MCF 10A (cell line): ENCODE measurements at regions not wholly inside any gene's neighbourhood (a gene's known extent, or its start where the extent isn't known, plus 50 kb on each side); places are given as distances from the start of the nearest gene placed in this dataset.

Experiments
- BruUV-seq: library from RNA; stranded (reverse); fragments of 400-500 nt; replicated peaks from 2 replicates; lab custom pipeline; 2021; lab: Mats Ljungman, UMichigan
- CTCF ChIA-PET: fragments of 300-600 bp; sonication (Branson Sonifier 250); formaldehyde crosslinking; extraction: SDS; loops from one replicate; lab custom pipeline; 2021; ENCODE audit warnings: antibody characterized with exemption, inconsistent platforms; lab: Yijun Ruan, JAX
- POLR2A ChIA-PET: fragments of 300-600, 350-650 bp; sonication (Branson Sonifier 250); formaldehyde crosslinking; extraction: SDS; loops from one replicate; lab custom pipeline; 2020; ENCODE audit warnings: antibody characterized with exemption, inconsistent platforms; lab: Yijun Ruan, JAX
- DNase-seq: peaks from one replicate; pipeline ENCODE4 v3.0.0-alpha.2; 2018; ENCODE audit not compliant: unreplicated experiment
- H3K27ac Mint-ChIP-seq: one replicate; pipeline ENCODE4 v1.8.0; 2022; ENCODE audit warnings: mild to moderate bottlenecking, low read depth, mixed read lengths; ENCODE audit not compliant: unreplicated experiment
- H3K27me3 Mint-ChIP-seq: one replicate; pipeline ENCODE4 v1.8.0; 2022; ENCODE audit warnings: mixed read lengths; ENCODE audit not compliant: insufficient read depth, unreplicated experiment
- H3K36me3 Mint-ChIP-seq: one replicate; pipeline ENCODE4 v1.8.0; 2022; ENCODE audit warnings: mild to moderate bottlenecking, moderate library complexity, mixed read lengths; ENCODE audit not compliant: insufficient read depth, unreplicated experiment
- H3K4me1 Mint-ChIP-seq: one replicate; pipeline ENCODE4 v1.8.0; 2022; ENCODE audit warnings: mixed read lengths; ENCODE audit not compliant: insufficient read depth, unreplicated experiment
- H3K4me3 Mint-ChIP-seq: one replicate; pipeline ENCODE4 v1.8.0; 2022; ENCODE audit warnings: mild to moderate bottlenecking, moderate library complexity, mixed read lengths; ENCODE audit not compliant: unreplicated experiment
- H3K9me3 Mint-ChIP-seq: one replicate; pipeline ENCODE4 v1.8.0; 2022; ENCODE audit warnings: mixed read lengths; ENCODE audit not compliant: unreplicated experiment
- CTCF ChIP-seq: fragments of 200-600 bp; IDR thresholded peaks from one replicate; pipeline ENCODE4 v1.8.0; 2022; ENCODE audit warnings: antibody characterized with exemption, mild to moderate bottlenecking; ENCODE audit not compliant: unreplicated experiment
- intact Hi-C: fragments of 100-400 bp; cut with micrococcal nuclease; formaldehyde crosslinking; loops from 2 replicates; pipeline ENCODE4 v1.14.1; 2022

- H3K4me1 Mint-ChIP-seq, result no peaks in the 10 kb centered on the region
- no peak overlapping the region for H3K27ac Mint-ChIP-seq
- TF ChIP-seq CTCF, result no peak
- BruUV-seq, result no TSS peak
- no peaks in the 10 kb centered on the region for H3K27me3 Mint-ChIP-seq
- ChIA-PET CTCF (interaction anchor here (0.8 kb wide), 1 partner anchor 15 kb away, joined by 3 read pairs; no protein-coding TSS in a partner anchor), POLR2A (no interaction called here)
- H3K36me3 Mint-ChIP-seq, result no peaks in the 10 kb centered on the region
- DNase-seq, result no peak
- H3K9me3 Mint-ChIP-seq, result peaks cover 7% of the 10 kb centered on the region
- intact Hi-C loops, result no loop called here
- H3K4me3 Mint-ChIP-seq, result no peak overlapping the region
Observed at GRCh38 chr11:98545544-98546175, 475.1 kb upstream of the CNTN5 start.

GRCh38 chr11:98549571-98549970 is 471.2 kb upstream of the CNTN5 start:
- H3K36me3 Mint-ChIP-seq, result no peaks in the 10 kb centered on the region
- DNase-seq, result no peak
- CTCF ChIA-PET, result no interaction called here
- no peaks in the 10 kb centered on the region for H3K27me3 Mint-ChIP-seq
- no TSS peak for BruUV-seq
- POLR2A ChIA-PET, result no interaction called here
- intact Hi-C loops, result no loop called here
- TF ChIP-seq CTCF, result no peak
- no peak overlapping the region for H3K4me3 Mint-ChIP-seq
- H3K9me3 Mint-ChIP-seq, result peaks cover 7% of the 10 kb centered on the region
- H3K27ac Mint-ChIP-seq, result no peak overlapping the region
- no peaks in the 10 kb centered on the region for H3K4me1 Mint-ChIP-seq

- Mint-ChIP-seq H3K27ac (no peak overlapping the region), H3K4me3 (no peak overlapping the region), H3K27me3 (no peaks in the 10 kb centered on the region), H3K9me3 (no peaks in the 10 kb centered on the region), H3K4me1 (peaks cover 16% of the 10 kb centered on the region), H3K36me3 (no peaks in the 10 kb centered on the region)
- ChIA-PET POLR2A (interaction anchor here (0.7 kb wide), 1 partner anchor 1564 kb away, joined by 3 read pairs; no protein-coding TSS in a partner anchor), CTCF (interaction anchor here (0.7 kb wide), 1 partner anchor 15 kb away, joined by 3 read pairs; no protein-coding TSS in a partner anchor)
- BruUV-seq, result no TSS peak
- TF ChIP-seq CTCF, result no peak
- no peak for DNase-seq
- intact Hi-C loops, result no loop called here
Observed at GRCh38 chr11:98559961-98560360, 460.8 kb upstream of the CNTN5 start.

DNA sequence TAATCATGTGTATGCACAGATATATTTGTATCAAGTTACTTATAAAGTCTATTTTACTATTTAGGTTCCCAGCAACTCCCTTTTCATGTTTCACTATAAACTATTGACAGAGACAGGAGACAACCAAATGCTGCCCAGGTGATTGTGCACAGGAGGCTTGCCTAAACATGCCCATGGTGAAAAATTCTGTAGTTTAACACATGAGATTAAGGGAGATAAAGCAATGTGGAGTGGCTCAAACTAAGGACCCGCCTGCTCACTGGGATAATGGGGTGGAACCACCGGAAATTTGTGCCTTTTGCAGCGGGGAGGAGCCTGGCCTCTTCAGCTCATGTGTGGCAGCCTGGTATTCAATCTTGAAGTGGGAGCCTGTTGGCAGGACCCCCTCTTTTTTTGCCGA is 459.5 kb upstream of the CNTN5 start:
- H3K4me3 Mint-ChIP-seq, result no peak overlapping the region
- DNase-seq, result peak; percentile 1
- POLR2A ChIA-PET, result no interaction called here
- H3K27ac Mint-ChIP-seq, result peak overlapping the region; percentile 77
- BruUV-seq, result no TSS peak
- CTCF ChIA-PET, result no interaction called here
- no peaks in the 10 kb centered on the region for H3K9me3 Mint-ChIP-seq
- TF ChIP-seq CTCF, result no peak
- H3K36me3 Mint-ChIP-seq, result no peaks in the 10 kb centered on the region
- H3K27me3 Mint-ChIP-seq, result no peaks in the 10 kb centered on the region
- H3K4me1 Mint-ChIP-seq, result peaks cover 16% of the 10 kb centered on the region
- intact Hi-C loops, result no loop called here
